Neural progenitor cell (in vitro differentiated cells): ENCODE measurements at regions not wholly inside any gene's neighbourhood (a gene's known extent, or its start where the extent isn't known, plus 50 kb on each side); places are given as distances from the start of the nearest gene placed in this dataset.
A peak's percentile ranks its signal among the peaks of the same experiment; 100 is the strongest.

Experiments used
- DNase-seq: peaks from one replicate; pipeline ENCODE4 v3.0.0-alpha.2; 2016; ENCODE audit warnings: low spot score
- H2AFZ ChIP-seq: fragments of 200-600 bp; sonication (generic); replicated peaks from 2 replicates; pipeline ENCODE4 v1.6.1; 2016; ENCODE audit warnings: antibody characterized with exemption
- H3F3A ChIP-seq: fragments of 200-600 bp; sonication (generic); 2 replicates; pipeline ENCODE4 v1.6.1; 2016; ENCODE audit warnings: antibody characterized with exemption, low read depth
- H3K27ac ChIP-seq: fragments of 200-600 bp; sonication (generic); 2 replicates; pipeline ENCODE4 v1.5.1; 2016; ENCODE audit warnings: mild to moderate bottlenecking
- H3K27me3 ChIP-seq: fragments of 200-600 bp; sonication (generic); 2 replicates; pipeline ENCODE4 v1.6.1; 2016; ENCODE audit warnings: mild to moderate bottlenecking, moderate library complexity
- H3K36me3 ChIP-seq: fragments of 200-600 bp; sonication (generic); 2 replicates; pipeline ENCODE4 v1.5.1; 2016
- H3K4me1 ChIP-seq: fragments of 200-600 bp; sonication (generic); 2 replicates; pipeline ENCODE4 v1.6.1; 2016; ENCODE audit warnings: mixed run types
- H3K4me2 ChIP-seq: fragments of 200-600 bp; sonication (generic); 2 replicates; pipeline ENCODE4 v1.6.1; 2016
- H3K4me3 ChIP-seq: fragments of 200-600 bp; sonication (generic); 2 replicates; pipeline ENCODE4 v1.5.1; 2016
- H3K79me2 ChIP-seq: fragments of 200-600 bp; sonication (generic); 2 replicates; pipeline ENCODE4 v1.6.1; 2016; ENCODE audit warnings: low read depth
- H3K9ac ChIP-seq: fragments of 200-600 bp; sonication (generic); 2 replicates; pipeline ENCODE4 v1.6.1; 2016
- H3K9me3 ChIP-seq: fragments of 200-600 bp; sonication (generic); 2 replicates; pipeline ENCODE4 v1.5.1; 2016; ENCODE audit warnings: low read depth
- H4K20me1 ChIP-seq: fragments of 200-600 bp; sonication (generic); 2 replicates; pipeline ENCODE4 v1.6.1; 2016; ENCODE audit warnings: low read depth
- H3K27ac Mint-ChIP-seq: 3 replicates; pipeline ENCODE4 v1.8.0; 2021; ENCODE audit warnings: mixed read lengths
- H3K27me3 Mint-ChIP-seq: 2 replicates; pipeline ENCODE4 v1.8.0; 2022; ENCODE audit warnings: low read depth, mild to moderate bottlenecking, inconsistent platforms, moderate library complexity, mixed read lengths; ENCODE audit not compliant: insufficient read depth
- H3K36me3 Mint-ChIP-seq: 3 replicates; pipeline ENCODE4 v1.8.0; 2021; ENCODE audit warnings: mixed read lengths
- H3K4me1 Mint-ChIP-seq: 3 replicates; pipeline ENCODE4 v1.8.0; 2021; ENCODE audit warnings: mixed read lengths
- H3K4me3 Mint-ChIP-seq: 3 replicates; pipeline ENCODE4 v1.8.0; 2021; ENCODE audit warnings: mild to moderate bottlenecking, moderate library complexity, mixed read lengths
- H3K9me3 Mint-ChIP-seq: 3 replicates; pipeline ENCODE4 v1.8.0; 2020; ENCODE audit warnings: mixed read lengths
- CTCF ChIP-seq: fragments of 200-600 bp; sonication (generic); IDR thresholded peaks from 2 replicates; pipeline ENCODE4 v1.5.1; 2017; ENCODE audit warnings: antibody characterized with exemption, mild to moderate bottlenecking
- EZH2 ChIP-seq: fragments of 200-600 bp; sonication (generic); IDR thresholded peaks from 2 replicates; pipeline ENCODE4 v1.6.1; 2017; ENCODE audit warnings: antibody characterized with exemption, mild to moderate bottlenecking, moderate library complexity
- EZH2phosphoT487 ChIP-seq: fragments of 200-600 bp; sonication (generic); IDR thresholded peaks from 2 replicates; pipeline ENCODE4 v1.6.1; 2017; ENCODE audit warnings: antibody characterized with exemption

GRCh38 chr10:63003816-63004453 is 129.2 kb upstream of the NRBF2 start:
- Mint-ChIP-seq H3K27ac (no peak overlapping the region), H3K9me3 (no peaks in the 10 kb centered on the region), H3K4me1 (no peaks in the 10 kb centered on the region), H3K36me3 (no peaks in the 10 kb centered on the region), H3K4me3 (no peak overlapping the region), H3K27me3 (peaks cover 2% of the 10 kb centered on the region)
- Histone ChIP-seq H3K27me3 (no peaks in the 10 kb centered on the region), H2AFZ (no peak overlapping the region), H3K4me1 (peaks cover 6% of the 10 kb centered on the region), H3K79me2 (no peaks in the 10 kb centered on the region), H3K9ac (no peak overlapping the region), H3K36me3 (no peaks in the 10 kb centered on the region), H3K4me3 (no peak overlapping the region), H3K9me3 (no peaks in the 10 kb centered on the region), H4K20me1 (no peaks in the 10 kb centered on the region), H3K4me2 (no peak overlapping the region), H3F3A (no peaks in the 10 kb centered on the region), H3K27ac (no peak overlapping the region)
- no peak for DNase-seq
- TF ChIP-seq EZH2: no peak
- no peak for TF ChIP-seq EZH2phosphoT487
- peak; percentile 42 for TF ChIP-seq CTCF

- no peaks in the 10 kb centered on the region for H3K36me3 Mint-ChIP-seq
- H3K4me1 Mint-ChIP-seq: no peaks in the 10 kb centered on the region
- Histone ChIP-seq H3K36me3 (no peaks in the 10 kb centered on the region), H3K79me2 (no peaks in the 10 kb centered on the region), H3K4me2 (no peak overlapping the region), H3K27me3 (no peaks in the 10 kb centered on the region), H3K27ac (no peak overlapping the region), H3K4me3 (no peak overlapping the region), H3K9ac (no peak overlapping the region), H3K4me1 (peaks cover 11% of the 10 kb centered on the region), H2AFZ (no peak overlapping the region), H3K9me3 (no peaks in the 10 kb centered on the region), H4K20me1 (no peaks in the 10 kb centered on the region), H3F3A (no peaks in the 10 kb centered on the region)
- no peak overlapping the region for H3K27ac Mint-ChIP-seq
- H3K27me3 Mint-ChIP-seq: no peaks in the 10 kb centered on the region
- DNase-seq: no peak
- no peaks in the 10 kb centered on the region for H3K9me3 Mint-ChIP-seq
- no peak overlapping the region for H3K4me3 Mint-ChIP-seq
- TF ChIP-seq CTCF: no peak
- no peak for TF ChIP-seq EZH2phosphoT487
- TF ChIP-seq EZH2: no peak
Measured at GRCh38 chr10:62996925-62997324, 136.2 kb upstream of the NRBF2 start.

GRCh38 chr10:62996516-62996915 is 136.6 kb upstream of the NRBF2 start:
- peaks cover 11% of the 10 kb centered on the region for H3K4me1 ChIP-seq
- no peaks in the 10 kb centered on the region for H3K9me3 ChIP-seq
- no peak for TF ChIP-seq EZH2
- TF ChIP-seq EZH2phosphoT487: no peak
- TF ChIP-seq CTCF: no peak
- H3F3A ChIP-seq: no peaks in the 10 kb centered on the region
- no peak overlapping the region for H3K4me2 ChIP-seq
- H3K27ac ChIP-seq: no peak overlapping the region
- Mint-ChIP-seq H3K27me3 (no peaks in the 10 kb centered on the region), H3K4me1 (no peaks in the 10 kb centered on the region), H3K36me3 (no peaks in the 10 kb centered on the region), H3K9me3 (no peaks in the 10 kb centered on the region), H3K4me3 (no peak overlapping the region), H3K27ac (no peak overlapping the region)
- no peak overlapping the region for H3K9ac ChIP-seq
- H3K79me2 ChIP-seq: no peaks in the 10 kb centered on the region
- no peaks in the 10 kb centered on the region for H3K27me3 ChIP-seq
- H3K36me3 ChIP-seq: no peaks in the 10 kb centered on the region
- no peak for DNase-seq
- H4K20me1 ChIP-seq: no peaks in the 10 kb centered on the region
- H2AFZ ChIP-seq: no peak overlapping the region
- no peak overlapping the region for H3K4me3 ChIP-seq
